ENCODE measurements at regions not wholly inside any gene's neighbourhood (a gene's known extent, or its start where the extent isn't known, plus 50 kb on each side); places are given as distances from the start of the nearest gene placed in this dataset.

GRCh38 chr2:125512313-125512712 lies 1143.6 kb upstream of the GYPC start:
- Histone ChIP-seq H3K36me3 (replicated peaks; ENCODE audit: insufficient read depth, low read length) (no peaks in the 10 kb centered on the region), H3K4me3 (ENCODE audit: low read length) (no peak overlapping the region), H4K20me1 (ENCODE audit: insufficient read depth, low read length) (no peaks in the 10 kb centered on the region), H2AFZ (ENCODE audit: low read length) (no peak overlapping the region), H3K9me3 (replicated peaks; ENCODE audit: insufficient read depth, low read length) (no peaks in the 10 kb centered on the region), H3K4me1 (ENCODE audit: low read length) (no peaks in the 10 kb centered on the region), H3K4me2 (ENCODE audit: low read depth, low read length) (no peak overlapping the region), H3F3A (ENCODE audit: insufficient read depth, low read length) (no peaks in the 10 kb centered on the region), H3K9ac (ENCODE audit: low read length) (no peak overlapping the region), H3K27ac (ENCODE audit: low read length) (no peak overlapping the region), H3K79me2 (ENCODE audit: low read length) (no peaks in the 10 kb centered on the region), H3K27me3 (replicated peaks; ENCODE audit: insufficient read depth, low read length) (no peaks in the 10 kb centered on the region), H3K9me2 (replicated peaks; ENCODE audit: insufficient read depth, low read length) (no peaks in the 10 kb centered on the region)
- no peak for DNase-seq
- TF ChIP-seq EZH2 (optimal IDR thresholded peaks at IDR 0.05; ENCODE audit: low read depth, low read length) (no peak), EZH2phosphoT487 (IDR thresholded peaks at IDR 0.05; ENCODE audit: low read length) (no peak)
- TF ChIP-seq, protein P1, sequence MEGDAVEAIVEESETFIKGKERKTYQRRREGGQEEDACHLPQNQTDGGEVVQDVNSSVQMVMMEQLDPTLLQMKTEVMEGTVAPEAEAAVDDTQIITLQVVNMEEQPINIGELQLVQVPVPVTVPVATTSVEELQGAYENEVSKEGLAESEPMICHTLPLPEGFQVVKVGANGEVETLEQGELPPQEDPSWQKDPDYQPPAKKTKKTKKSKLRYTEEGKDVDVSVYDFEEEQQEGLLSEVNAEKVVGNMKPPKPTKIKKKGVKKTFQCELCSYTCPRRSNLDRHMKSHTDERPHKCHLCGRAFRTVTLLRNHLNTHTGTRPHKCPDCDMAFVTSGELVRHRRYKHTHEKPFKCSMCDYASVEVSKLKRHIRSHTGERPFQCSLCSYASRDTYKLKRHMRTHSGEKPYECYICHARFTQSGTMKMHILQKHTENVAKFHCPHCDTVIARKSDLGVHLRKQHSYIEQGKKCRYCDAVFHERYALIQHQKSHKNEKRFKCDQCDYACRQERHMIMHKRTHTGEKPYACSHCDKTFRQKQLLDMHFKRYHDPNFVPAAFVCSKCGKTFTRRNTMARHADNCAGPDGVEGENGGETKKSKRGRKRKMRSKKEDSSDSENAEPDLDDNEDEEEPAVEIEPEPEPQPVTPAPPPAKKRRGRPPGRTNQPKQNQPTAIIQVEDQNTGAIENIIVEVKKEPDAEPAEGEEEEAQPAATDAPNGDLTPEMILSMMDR (IDR thresholded peaks at IDR 0.05; ENCODE audit: low read length) = no peak

GRCh38 chr2:125516496-125517109 lies 1139.4 kb upstream of the GYPC start:
- no peaks in the 10 kb centered on the region for H4K20me1 ChIP-seq (ENCODE audit: insufficient read depth, low read length)
- H3K4me1 ChIP-seq (ENCODE audit: low read length) = no peaks in the 10 kb centered on the region
- H2AFZ ChIP-seq (ENCODE audit: low read length) = 0 out of 2 replicates have a peak overlapping the region, but pooled peaks have one; percentile 16
- H3K9me3 ChIP-seq (replicated peaks; ENCODE audit: insufficient read depth, low read length) = no peaks in the 10 kb centered on the region
- H3K79me2 ChIP-seq (ENCODE audit: low read length) = no peaks in the 10 kb centered on the region
- no peak overlapping the region for H3K4me3 ChIP-seq (ENCODE audit: low read length)
- H3K9ac ChIP-seq (ENCODE audit: low read length) = no peak overlapping the region
- TF ChIP-seq EZH2phosphoT487 (IDR thresholded peaks at IDR 0.05; ENCODE audit: low read length) = no peak
- TF ChIP-seq, protein P1 (IDR thresholded peaks at IDR 0.05; ENCODE audit: low read length) = peak; percentile 88
- no peak for TF ChIP-seq EZH2 (optimal IDR thresholded peaks at IDR 0.05; ENCODE audit: low read depth, low read length)
- H3K27me3 ChIP-seq (replicated peaks; ENCODE audit: insufficient read depth, low read length) = no peaks in the 10 kb centered on the region
- no peaks in the 10 kb centered on the region for H3K36me3 ChIP-seq (replicated peaks; ENCODE audit: insufficient read depth, low read length)
- H3K27ac ChIP-seq (ENCODE audit: low read length) = no peak overlapping the region
- peak; percentile 55 for DNase-seq
- no peaks in the 10 kb centered on the region for H3F3A ChIP-seq (ENCODE audit: insufficient read depth, low read length)
- H3K4me2 ChIP-seq (ENCODE audit: low read depth, low read length) = no peak overlapping the region
- H3K9me2 ChIP-seq (replicated peaks; ENCODE audit: insufficient read depth, low read length) = no peaks in the 10 kb centered on the region

GRCh38 chr2:125526093-125526492 lies 1129.9 kb upstream of the GYPC start:
- TF ChIP-seq EZH2 (optimal IDR thresholded peaks at IDR 0.05; ENCODE audit: low read depth, low read length) (no peak), EZH2phosphoT487 (IDR thresholded peaks at IDR 0.05; ENCODE audit: low read length) (no peak)
- TF ChIP-seq, protein P1 (IDR thresholded peaks at IDR 0.05; ENCODE audit: low read length) = no peak
- Histone ChIP-seq H3F3A (ENCODE audit: insufficient read depth, low read length) (no peaks in the 10 kb centered on the region), H3K79me2 (ENCODE audit: low read length) (no peaks in the 10 kb centered on the region), H3K9me2 (replicated peaks; ENCODE audit: insufficient read depth, low read length) (no peaks in the 10 kb centered on the region), H3K36me3 (replicated peaks; ENCODE audit: insufficient read depth, low read length) (no peaks in the 10 kb centered on the region), H3K4me1 (ENCODE audit: low read length) (no peaks in the 10 kb centered on the region), H4K20me1 (ENCODE audit: insufficient read depth, low read length) (no peaks in the 10 kb centered on the region), H3K9me3 (replicated peaks; ENCODE audit: insufficient read depth, low read length) (no peaks in the 10 kb centered on the region), H3K4me3 (ENCODE audit: low read length) (no peak overlapping the region), H3K27me3 (replicated peaks; ENCODE audit: insufficient read depth, low read length) (no peaks in the 10 kb centered on the region), H3K9ac (ENCODE audit: low read length) (no peak overlapping the region), H2AFZ (ENCODE audit: low read length) (no peak overlapping the region), H3K4me2 (ENCODE audit: low read depth, low read length) (no peak overlapping the region), H3K27ac (ENCODE audit: low read length) (no peak overlapping the region)
- DNase-seq = no peak
